Mammary epithelial cell (primary cell): ENCODE measurements at regions not wholly inside any gene's neighbourhood (a gene's known extent, or its start where the extent isn't known, plus 50 kb on each side); places are given as distances from the start of the nearest gene placed in this dataset.

Source experiments
- CTCF ChIP-seq, 2 donors: IDR thresholded peaks in 1 of 2; conservative IDR thresholded peaks in 1 of 2; 2 replicates each; pipeline ENCODE4 v1.5.1; 2011 to 2012; ENCODE audit warnings: inconsistent platforms in 2 of 2, low read length in 2 of 2, mild to moderate bottlenecking in 2 of 2, control low read depth in 1 of 2, low read depth in 1 of 2; ENCODE audit not compliant: insufficient read depth in 1 of 2; ENCODE audit errors: extremely low read depth in 1 of 2
- EZH2 ChIP-seq: IDR thresholded peaks from 2 replicates; pipeline ENCODE4 v1.6.1; 2012; ENCODE audit warnings: low read length, inconsistent platforms, borderline replicate concordance

GRCh38 chr2:75258620-75259019 lies 59.3 kb upstream of the TACR1 start:
- TF ChIP-seq CTCF (conservative IDR thresholded peaks at IDR 0.05 in 1 of 2, IDR thresholded peaks at IDR 0.05 in 1 of 2; ENCODE audit: extremely low read depth in 1 of 2, insufficient read depth in 1 of 2, low read depth in 1 of 2, low read length in 2 of 2) (no peak), EZH2 (no peak)
